SK-N-SH (cell line): ENCODE measurements at regions not wholly inside any gene's neighbourhood (a gene's known extent, or its start where the extent isn't known, plus 50 kb on each side); places are given as distances from the start of the nearest gene placed in this dataset.
A peak's percentile ranks its signal among the peaks of the same experiment; 100 is the strongest.

Experiments used
- CTCF ChIA-PET: fragments of 300-600, 350-600 bp; formaldehyde crosslinking; extraction: SDS; loops from one replicate; lab custom pipeline; 2021; lab: Yijun Ruan, JAX
- POLR2A ChIA-PET: fragments of 350-600 bp; sonication (Branson Sonifier 250); formaldehyde crosslinking; extraction: SDS; loops from one replicate; lab custom pipeline; 2020; ENCODE audit warnings: antibody characterized with exemption, inconsistent platforms; lab: Yijun Ruan, JAX
- DNase-seq: peaks from one replicate; pipeline ENCODE4 v3.0.0; 2012
- H2AFZ ChIP-seq: fragments of 200-600 bp; sonication (generic); 2 replicates; pipeline ENCODE4 v1.8.1; 2016; ENCODE audit warnings: antibody characterized with exemption, mild to moderate bottlenecking, low read depth
- H3F3A ChIP-seq: fragments of 200-600 bp; sonication (generic); replicated peaks from 2 replicates; pipeline ENCODE3; 2016; ENCODE audit warnings: antibody characterized with exemption, mild to moderate bottlenecking; ENCODE audit not compliant: insufficient read depth
- H3K27ac ChIP-seq, 2 experiments: fragments of 200-500 bp in 1 of 2; fragments of 200-600 bp in 1 of 2; sonication (Bioruptor generic) in 1 of 2; sonication (generic), shearing (Covaris generic) in 1 of 2; 2 replicates each; pipeline versions ENCODE4 v1.5.1 to v1.6.1; 2014 to 2016; ENCODE audit warnings: low read depth in 2 of 2, inconsistent platforms in 1 of 2, low read length in 1 of 2, mild to moderate bottlenecking in 1 of 2, mixed read lengths in 1 of 2
- H3K27me3 ChIP-seq: fragments of 200-600 bp; sonication (generic), shearing (Covaris generic); 2 replicates; pipeline ENCODE4 v1.6.1; 2016; ENCODE audit warnings: mixed run types; ENCODE audit not compliant: insufficient read depth
- H3K36me3 ChIP-seq, 2 experiments: fragments of 200-500 bp in 1 of 2; fragments of 200-600 bp in 1 of 2; sonication (Bioruptor generic) in 1 of 2; sonication (generic) in 1 of 2; replicated peaks in 1 of 2; 2 replicates each; pipeline versions ENCODE3 to v1.5.1; 2014 to 2016; ENCODE audit warnings: low read length in 1 of 2, mild to moderate bottlenecking in 1 of 2; ENCODE audit not compliant: insufficient read depth in 2 of 2, control insufficient read depth in 1 of 2
- H3K4me1 ChIP-seq, 2 experiments: fragments of 200-500 bp in 1 of 2; fragments of 200-600 bp in 1 of 2; sonication (Bioruptor generic) in 1 of 2; sonication (generic), shearing (Covaris generic) in 1 of 2; 2 replicates each; pipeline versions ENCODE4 v1.5.1 to v1.6.1; 2014 to 2016; ENCODE audit warnings: low read depth in 1 of 2, low read length in 1 of 2, mixed run types in 1 of 2; ENCODE audit not compliant: insufficient read depth in 2 of 2, control insufficient read depth in 1 of 2
- H3K4me2 ChIP-seq: fragments of 200-600 bp; sonication (generic), shearing (Covaris generic); 2 replicates; pipeline ENCODE4 v1.6.1; 2017; ENCODE audit warnings: mixed run types
- H3K4me3 ChIP-seq, 2 experiments: fragments of 200-500 bp in 1 of 2; fragments of 200-600 bp in 1 of 2; sonication (Bioruptor generic) in 1 of 2; sonication (generic), shearing (Covaris generic) in 1 of 2; 2 replicates each; pipeline versions ENCODE4 v1.5.1 to v1.8.1; 2014 to 2016; ENCODE audit warnings: low read depth in 2 of 2, inconsistent platforms in 1 of 2, low read length in 1 of 2, mild to moderate bottlenecking in 1 of 2, mixed read lengths in 1 of 2, moderate library complexity in 1 of 2
- H3K79me2 ChIP-seq: fragments of 200-600 bp; sonication (generic); 2 replicates; pipeline ENCODE4 v1.8.1; 2017; ENCODE audit warnings: mild to moderate bottlenecking; ENCODE audit not compliant: insufficient read depth
- H3K9ac ChIP-seq: fragments of 200-600 bp; sonication (generic); 2 replicates; pipeline ENCODE4 v1.6.1; 2017; ENCODE audit warnings: mixed run types
- H3K9me2 ChIP-seq: fragments of 200-600 bp; sonication (generic); 2 replicates; pipeline ENCODE4 v1.6.1; 2017; ENCODE audit warnings: mixed run types
- H3K9me3 ChIP-seq: fragments of 200-600 bp; sonication (generic); 2 replicates; pipeline ENCODE4 v1.6.1; 2017; ENCODE audit warnings: mixed run types, mild to moderate bottlenecking, moderate library complexity
- H4K20me1 ChIP-seq: fragments of 200-600 bp; sonication (generic); 2 replicates; pipeline ENCODE4 v1.6.1; 2017; ENCODE audit warnings: mild to moderate bottlenecking, mixed run types; ENCODE audit not compliant: insufficient read depth
- CHD2 ChIP-seq: fragments of 150-350 bp; IDR thresholded peaks from 2 replicates; pipeline ENCODE4 v1.6.1; 2018; ENCODE audit warnings: low read length; ENCODE audit not compliant: partially characterized antibody
- ELF1 ChIP-seq: IDR thresholded peaks from 2 replicates; pipeline ENCODE4 v1.4.0; 2012
- EZH2phosphoT487 ChIP-seq: fragments of 200-600 bp; sonication (generic); IDR thresholded peaks from 2 replicates; pipeline ENCODE4 v1.6.1; 2017; ENCODE audit warnings: low read depth, mixed run types, mild to moderate bottlenecking, antibody characterized with exemption, moderate library complexity, borderline replicate concordance
- FOSL2 ChIP-seq: IDR thresholded peaks from 2 replicates; pipeline ENCODE4 v1.4.0; 2012; ENCODE audit warnings: low read depth, mild to moderate bottlenecking, moderate library complexity, borderline replicate concordance
- GABPA ChIP-seq: IDR thresholded peaks from 2 replicates; pipeline ENCODE4 v1.4.0; 2012; ENCODE audit warnings: low read depth, mild to moderate bottlenecking
- GATA2 ChIP-seq: sonication (generic); formaldehyde crosslinking; IDR thresholded peaks from 2 replicates; pipeline ENCODE4 v1.5.0; 2020; ENCODE audit warnings: mild to moderate bottlenecking, missing genetic modification reagents
- MEF2A ChIP-seq: IDR thresholded peaks from 2 replicates; pipeline ENCODE4 v1.4.0; 2012; ENCODE audit warnings: low read depth, borderline replicate concordance
- MXI1 ChIP-seq: IDR thresholded peaks from 2 replicates; pipeline ENCODE4 v1.6.1; 2012; ENCODE audit warnings: mild to moderate bottlenecking, low read depth, low read length, improper control_type of control experiment
- NFIC ChIP-seq: IDR thresholded peaks from 2 replicates; pipeline ENCODE4 v1.4.0; 2012; ENCODE audit warnings: borderline replicate concordance
- NRF1 ChIP-seq: IDR thresholded peaks from 2 replicates; pipeline ENCODE4 v1.6.1; 2012; ENCODE audit warnings: low read depth, mild to moderate bottlenecking, low read length
- POLR2AphosphoS5 ChIP-seq: IDR thresholded peaks from 2 replicates; pipeline ENCODE4 v1.6.1; 2012; ENCODE audit warnings: low read depth, low read length
- RCOR1 ChIP-seq: fragments of 150-350 bp; IDR thresholded peaks from 2 replicates; pipeline ENCODE4 v1.6.1; 2017; ENCODE audit warnings: antibody characterized with exemption, low read length
- SIN3A ChIP-seq: IDR thresholded peaks from 2 replicates; pipeline ENCODE4 v1.6.1; 2012; ENCODE audit warnings: low read depth, mild to moderate bottlenecking, low read length, moderate library complexity, borderline replicate concordance
- SMC3 ChIP-seq: IDR thresholded peaks from 2 replicates; pipeline ENCODE4 v1.6.1; 2012; ENCODE audit warnings: low read depth, low read length, improper control_type of control experiment
- TAF1 ChIP-seq: IDR thresholded peaks from 2 replicates; pipeline ENCODE4 v1.6.1; 2012; ENCODE audit warnings: low read depth, mild to moderate bottlenecking, low read length, moderate library complexity, borderline replicate concordance
- TCF12 ChIP-seq: IDR thresholded peaks from 2 replicates; pipeline ENCODE4 v1.4.0; 2012
- TEAD4 ChIP-seq: IDR thresholded peaks from 2 replicates; pipeline ENCODE4 v1.4.0; 2012; ENCODE audit warnings: mild to moderate bottlenecking, borderline replicate concordance; ENCODE audit not compliant: insufficient read depth
- WGBS: methylation state at CpG from one replicate; pipeline ENCODE4 v1.1.6; 2017; ENCODE audit warnings: low lambda C conversion rate; 5-methylcytosine and 5-hydroxymethylcytosine counted together
- TF ChIP-seq, protein P1 (sequence below): IDR thresholded peaks from 2 replicates; pipeline ENCODE4 v1.4.0; 2012; ENCODE audit warnings: low read depth, borderline replicate concordance
- TF ChIP-seq, protein P2 (sequence below): IDR thresholded peaks from 2 replicates; pipeline ENCODE4 v1.4.0; 2012; ENCODE audit warnings: low read depth, borderline replicate concordance
- TF ChIP-seq, protein P3 (sequence below): IDR thresholded peaks from 2 replicates; pipeline ENCODE4 v1.6.1; 2012; ENCODE audit warnings: mild to moderate bottlenecking, low read depth, low read length, moderate library complexity
- TF ChIP-seq, protein P4 (sequence below): IDR thresholded peaks from 2 replicates; pipeline ENCODE4; 2012
- TF ChIP-seq, protein P5 (sequence below): IDR thresholded peaks from 2 replicates; pipeline ENCODE4 v1.4.0; 2012; ENCODE audit warnings: low read depth
- TF ChIP-seq, protein P6 (sequence below): fragments of 200-600 bp; sonication (generic); IDR thresholded peaks from 2 replicates; pipeline ENCODE4 v1.6.1; 2017; ENCODE audit warnings: antibody characterized with exemption, mild to moderate bottlenecking, moderate library complexity
- TF ChIP-seq, protein P7 (sequence below): fragments of 150-350 bp; IDR thresholded peaks from 2 replicates; pipeline ENCODE4 v1.6.1; 2016; ENCODE audit warnings: mild to moderate bottlenecking, low read depth, low read length

DNA sequence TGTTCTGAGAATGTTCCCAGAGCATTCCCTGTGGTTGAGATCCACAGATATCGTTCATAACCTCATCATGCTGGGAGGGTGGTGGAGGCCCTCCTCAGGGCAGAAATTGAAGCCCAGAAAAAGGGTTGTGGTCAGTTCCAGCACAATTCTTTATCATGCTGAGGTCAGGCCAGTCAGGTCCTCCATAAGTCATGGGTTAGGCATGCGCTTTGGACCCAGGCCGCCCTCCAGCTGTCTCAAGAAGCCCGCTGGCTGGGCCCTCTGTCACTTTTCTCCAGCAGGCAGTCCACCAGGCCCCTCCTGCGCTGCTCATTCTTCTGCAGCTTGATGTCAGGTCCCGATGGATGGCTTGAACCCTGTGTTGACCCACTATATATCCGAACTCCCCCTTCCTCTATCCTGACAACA lies 151.1 kb upstream of the NT5C1B start:
- no peaks in the 10 kb centered on the region for H3K9me2 ChIP-seq
- no peaks in the 10 kb centered on the region for H3K9me3 ChIP-seq
- H3K4me1 ChIP-seq, result no peaks in the 10 kb centered on the region; a peak in 1 of 4 replicates
- no peak overlapping the region for H2AFZ ChIP-seq
- no peak overlapping the region for H3K4me2 ChIP-seq
- ChIA-PET POLR2A (no interaction called here), CTCF (interaction anchor here (1.0 to 5.8 kb wide), 4 partner anchors 9 to 220 kb away, joined by 3 to 59 read pairs (median 4); no protein-coding TSS in a partner anchor)
- peak overlapping the region in 1 of 2 experiments; percentile 31; a peak in 1 of 4 replicates for H3K27ac ChIP-seq
- no peak overlapping the region for H3K9ac ChIP-seq
- no peaks in the 10 kb centered on the region for H3K79me2 ChIP-seq
- no peak for DNase-seq
- H3F3A ChIP-seq, result no peaks in the 10 kb centered on the region
- 82% methylated on average over 7 of the region's 7 CpGs for WGBS
- no peaks in the 10 kb centered on the region for H3K27me3 ChIP-seq
- no peaks in the 10 kb centered on the region for H4K20me1 ChIP-seq
- no peaks in the 10 kb centered on the region for H3K36me3 ChIP-seq
- no peak overlapping the region for H3K4me3 ChIP-seq
- TF ChIP-seq GABPA, result no peak
- no peak for TF ChIP-seq POLR2AphosphoS5
- TF ChIP-seq NRF1, result no peak
- TF ChIP-seq, protein P1, sequence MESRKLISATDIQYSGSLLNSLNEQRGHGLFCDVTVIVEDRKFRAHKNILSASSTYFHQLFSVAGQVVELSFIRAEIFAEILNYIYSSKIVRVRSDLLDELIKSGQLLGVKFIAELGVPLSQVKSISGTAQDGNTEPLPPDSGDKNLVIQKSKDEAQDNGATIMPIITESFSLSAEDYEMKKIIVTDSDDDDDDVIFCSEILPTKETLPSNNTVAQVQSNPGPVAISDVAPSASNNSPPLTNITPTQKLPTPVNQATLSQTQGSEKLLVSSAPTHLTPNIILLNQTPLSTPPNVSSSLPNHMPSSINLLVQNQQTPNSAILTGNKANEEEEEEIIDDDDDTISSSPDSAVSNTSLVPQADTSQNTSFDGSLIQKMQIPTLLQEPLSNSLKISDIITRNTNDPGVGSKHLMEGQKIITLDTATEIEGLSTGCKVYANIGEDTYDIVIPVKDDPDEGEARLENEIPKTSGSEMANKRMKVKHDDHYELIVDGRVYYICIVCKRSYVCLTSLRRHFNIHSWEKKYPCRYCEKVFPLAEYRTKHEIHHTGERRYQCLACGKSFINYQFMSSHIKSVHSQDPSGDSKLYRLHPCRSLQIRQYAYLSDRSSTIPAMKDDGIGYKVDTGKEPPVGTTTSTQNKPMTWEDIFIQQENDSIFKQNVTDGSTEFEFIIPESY, result 0 out of 2 replicates have a peak, but pooled peaks have one; percentile 36
- TF ChIP-seq, protein P2, sequence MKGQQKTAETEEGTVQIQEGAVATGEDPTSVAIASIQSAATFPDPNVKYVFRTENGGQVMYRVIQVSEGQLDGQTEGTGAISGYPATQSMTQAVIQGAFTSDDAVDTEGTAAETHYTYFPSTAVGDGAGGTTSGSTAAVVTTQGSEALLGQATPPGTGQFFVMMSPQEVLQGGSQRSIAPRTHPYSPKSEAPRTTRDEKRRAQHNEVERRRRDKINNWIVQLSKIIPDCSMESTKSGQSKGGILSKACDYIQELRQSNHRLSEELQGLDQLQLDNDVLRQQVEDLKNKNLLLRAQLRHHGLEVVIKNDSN, result no peak
- no peak for TF ChIP-seq GATA2
- no peak for TF ChIP-seq SMC3
- TF ChIP-seq, protein P3, sequence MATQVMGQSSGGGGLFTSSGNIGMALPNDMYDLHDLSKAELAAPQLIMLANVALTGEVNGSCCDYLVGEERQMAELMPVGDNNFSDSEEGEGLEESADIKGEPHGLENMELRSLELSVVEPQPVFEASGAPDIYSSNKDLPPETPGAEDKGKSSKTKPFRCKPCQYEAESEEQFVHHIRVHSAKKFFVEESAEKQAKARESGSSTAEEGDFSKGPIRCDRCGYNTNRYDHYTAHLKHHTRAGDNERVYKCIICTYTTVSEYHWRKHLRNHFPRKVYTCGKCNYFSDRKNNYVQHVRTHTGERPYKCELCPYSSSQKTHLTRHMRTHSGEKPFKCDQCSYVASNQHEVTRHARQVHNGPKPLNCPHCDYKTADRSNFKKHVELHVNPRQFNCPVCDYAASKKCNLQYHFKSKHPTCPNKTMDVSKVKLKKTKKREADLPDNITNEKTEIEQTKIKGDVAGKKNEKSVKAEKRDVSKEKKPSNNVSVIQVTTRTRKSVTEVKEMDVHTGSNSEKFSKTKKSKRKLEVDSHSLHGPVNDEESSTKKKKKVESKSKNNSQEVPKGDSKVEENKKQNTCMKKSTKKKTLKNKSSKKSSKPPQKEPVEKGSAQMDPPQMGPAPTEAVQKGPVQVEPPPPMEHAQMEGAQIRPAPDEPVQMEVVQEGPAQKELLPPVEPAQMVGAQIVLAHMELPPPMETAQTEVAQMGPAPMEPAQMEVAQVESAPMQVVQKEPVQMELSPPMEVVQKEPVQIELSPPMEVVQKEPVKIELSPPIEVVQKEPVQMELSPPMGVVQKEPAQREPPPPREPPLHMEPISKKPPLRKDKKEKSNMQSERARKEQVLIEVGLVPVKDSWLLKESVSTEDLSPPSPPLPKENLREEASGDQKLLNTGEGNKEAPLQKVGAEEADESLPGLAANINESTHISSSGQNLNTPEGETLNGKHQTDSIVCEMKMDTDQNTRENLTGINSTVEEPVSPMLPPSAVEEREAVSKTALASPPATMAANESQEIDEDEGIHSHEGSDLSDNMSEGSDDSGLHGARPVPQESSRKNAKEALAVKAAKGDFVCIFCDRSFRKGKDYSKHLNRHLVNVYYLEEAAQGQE, result no peak
- TF ChIP-seq NFIC, result peak; percentile 65
- no peak; the same call in 1 of the 2 replicates for TF ChIP-seq FOSL2
- peak; percentile 85 for TF ChIP-seq TEAD4
- TF ChIP-seq ELF1, result no peak
- TF ChIP-seq, protein P4, sequence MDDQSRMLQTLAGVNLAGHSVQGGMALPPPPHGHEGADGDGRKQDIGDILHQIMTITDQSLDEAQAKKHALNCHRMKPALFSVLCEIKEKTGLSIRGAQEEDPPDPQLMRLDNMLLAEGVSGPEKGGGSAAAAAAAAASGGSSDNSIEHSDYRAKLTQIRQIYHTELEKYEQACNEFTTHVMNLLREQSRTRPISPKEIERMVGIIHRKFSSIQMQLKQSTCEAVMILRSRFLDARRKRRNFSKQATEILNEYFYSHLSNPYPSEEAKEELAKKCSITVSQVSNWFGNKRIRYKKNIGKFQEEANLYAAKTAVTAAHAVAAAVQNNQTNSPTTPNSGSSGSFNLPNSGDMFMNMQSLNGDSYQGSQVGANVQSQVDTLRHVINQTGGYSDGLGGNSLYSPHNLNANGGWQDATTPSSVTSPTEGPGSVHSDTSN, result peak; percentile 83
- TF ChIP-seq RCOR1, result no peak
- TF ChIP-seq, protein P5, sequence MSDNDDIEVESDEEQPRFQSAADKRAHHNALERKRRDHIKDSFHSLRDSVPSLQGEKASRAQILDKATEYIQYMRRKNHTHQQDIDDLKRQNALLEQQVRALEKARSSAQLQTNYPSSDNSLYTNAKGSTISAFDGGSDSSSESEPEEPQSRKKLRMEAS, result 0 out of 2 replicates have a peak, but pooled peaks have one; percentile 6
- no peak for TF ChIP-seq TAF1
- TF ChIP-seq, protein P6, sequence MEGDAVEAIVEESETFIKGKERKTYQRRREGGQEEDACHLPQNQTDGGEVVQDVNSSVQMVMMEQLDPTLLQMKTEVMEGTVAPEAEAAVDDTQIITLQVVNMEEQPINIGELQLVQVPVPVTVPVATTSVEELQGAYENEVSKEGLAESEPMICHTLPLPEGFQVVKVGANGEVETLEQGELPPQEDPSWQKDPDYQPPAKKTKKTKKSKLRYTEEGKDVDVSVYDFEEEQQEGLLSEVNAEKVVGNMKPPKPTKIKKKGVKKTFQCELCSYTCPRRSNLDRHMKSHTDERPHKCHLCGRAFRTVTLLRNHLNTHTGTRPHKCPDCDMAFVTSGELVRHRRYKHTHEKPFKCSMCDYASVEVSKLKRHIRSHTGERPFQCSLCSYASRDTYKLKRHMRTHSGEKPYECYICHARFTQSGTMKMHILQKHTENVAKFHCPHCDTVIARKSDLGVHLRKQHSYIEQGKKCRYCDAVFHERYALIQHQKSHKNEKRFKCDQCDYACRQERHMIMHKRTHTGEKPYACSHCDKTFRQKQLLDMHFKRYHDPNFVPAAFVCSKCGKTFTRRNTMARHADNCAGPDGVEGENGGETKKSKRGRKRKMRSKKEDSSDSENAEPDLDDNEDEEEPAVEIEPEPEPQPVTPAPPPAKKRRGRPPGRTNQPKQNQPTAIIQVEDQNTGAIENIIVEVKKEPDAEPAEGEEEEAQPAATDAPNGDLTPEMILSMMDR, result no peak
- TF ChIP-seq TCF12, result peak; percentile 87
- TF ChIP-seq, protein P7, sequence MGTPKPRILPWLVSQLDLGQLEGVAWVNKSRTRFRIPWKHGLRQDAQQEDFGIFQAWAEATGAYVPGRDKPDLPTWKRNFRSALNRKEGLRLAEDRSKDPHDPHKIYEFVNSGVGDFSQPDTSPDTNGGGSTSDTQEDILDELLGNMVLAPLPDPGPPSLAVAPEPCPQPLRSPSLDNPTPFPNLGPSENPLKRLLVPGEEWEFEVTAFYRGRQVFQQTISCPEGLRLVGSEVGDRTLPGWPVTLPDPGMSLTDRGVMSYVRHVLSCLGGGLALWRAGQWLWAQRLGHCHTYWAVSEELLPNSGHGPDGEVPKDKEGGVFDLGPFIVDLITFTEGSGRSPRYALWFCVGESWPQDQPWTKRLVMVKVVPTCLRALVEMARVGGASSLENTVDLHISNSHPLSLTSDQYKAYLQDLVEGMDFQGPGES, result no peak
- TF ChIP-seq CHD2, result no peak
- TF ChIP-seq MXI1, result no peak
- no peak for TF ChIP-seq EZH2phosphoT487
- no peak; the same call in 1 of the 2 replicates for TF ChIP-seq MEF2A
- TF ChIP-seq SIN3A, result no peak
